ENCODE measurements at regions not wholly inside any gene's neighbourhood (a gene's known extent, or its start where the extent isn't known, plus 50 kb on each side); places are given as distances from the start of the nearest gene placed in this dataset.
"Not testable (repeated sequence)": the region's sequence is repeated elsewhere in the genome, so short reads cannot be mapped to it uniquely, and the experiment has no call there.

- DNase-seq (ENCODE audit: low read depth), result not testable (repeated sequence)
These were observed 76.9 kb upstream of the HNRNPA1L2 start for GRCh38 chr13:52565324-52565723.

GRCh38 chr13:52569904-52570602 lies 72.2 kb upstream of the HNRNPA1L2 start:
- not testable (repeated sequence) for H3K4me3 ChIP-seq (ENCODE audit: low read length)
- DNase-seq (ENCODE audit: low read depth), result peak; percentile 13
- TF ChIP-seq, protein P1, sequence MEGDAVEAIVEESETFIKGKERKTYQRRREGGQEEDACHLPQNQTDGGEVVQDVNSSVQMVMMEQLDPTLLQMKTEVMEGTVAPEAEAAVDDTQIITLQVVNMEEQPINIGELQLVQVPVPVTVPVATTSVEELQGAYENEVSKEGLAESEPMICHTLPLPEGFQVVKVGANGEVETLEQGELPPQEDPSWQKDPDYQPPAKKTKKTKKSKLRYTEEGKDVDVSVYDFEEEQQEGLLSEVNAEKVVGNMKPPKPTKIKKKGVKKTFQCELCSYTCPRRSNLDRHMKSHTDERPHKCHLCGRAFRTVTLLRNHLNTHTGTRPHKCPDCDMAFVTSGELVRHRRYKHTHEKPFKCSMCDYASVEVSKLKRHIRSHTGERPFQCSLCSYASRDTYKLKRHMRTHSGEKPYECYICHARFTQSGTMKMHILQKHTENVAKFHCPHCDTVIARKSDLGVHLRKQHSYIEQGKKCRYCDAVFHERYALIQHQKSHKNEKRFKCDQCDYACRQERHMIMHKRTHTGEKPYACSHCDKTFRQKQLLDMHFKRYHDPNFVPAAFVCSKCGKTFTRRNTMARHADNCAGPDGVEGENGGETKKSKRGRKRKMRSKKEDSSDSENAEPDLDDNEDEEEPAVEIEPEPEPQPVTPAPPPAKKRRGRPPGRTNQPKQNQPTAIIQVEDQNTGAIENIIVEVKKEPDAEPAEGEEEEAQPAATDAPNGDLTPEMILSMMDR (IDR thresholded peaks at IDR 0.05; ENCODE audit: insufficient read depth, low read depth, low read length, missing control alignments), result peak; percentile 22

More at GRCh38 chr13:52565324-52565723, 76.9 kb upstream of the HNRNPA1L2 start:
- H3K4me3 ChIP-seq (ENCODE audit: low read length), result not testable (repeated sequence)

- DNase-seq (ENCODE audit: low read depth); H3K4me3 ChIP-seq (ENCODE audit: low read length): not testable (repeated sequence)
These were observed 71.1 kb upstream of the HNRNPA1L2 start for GRCh38 chr13:52571163-52571562.

GRCh38 chr13:52582962-52583361 lies 59.3 kb upstream of the HNRNPA1L2 start:
- not testable (repeated sequence) for DNase-seq (ENCODE audit: low read depth); H3K4me3 ChIP-seq (ENCODE audit: low read length)
